Natural killer cell (primary cell): ENCODE measurements at regions not wholly inside any gene's neighbourhood (a gene's known extent, or its start where the extent isn't known, plus 50 kb on each side); places are given as distances from the start of the nearest gene placed in this dataset.
"Not testable (repeated sequence)": the region's sequence is repeated elsewhere in the genome, so short reads cannot be mapped to it uniquely, and the experiment has no call there.

Experiments
- ATAC-seq, 3 donors: fragments of 150-1000 bp in 2 of 3; fragments of 200-7000 bp in 1 of 3; cut with Tn5 transposase; 1 replicate in 1 of 3; 2 replicates in 2 of 3; pipeline ENCODE4 v1.10.0; 2021; ENCODE audit warnings: mild to moderate bottlenecking in 2 of 3, moderate library complexity in 2 of 3
- DNase-seq, 2 donors: peaks; one replicate each; pipeline versions ENCODE4 v3.0.0 to v3.0.0-alpha.2; 2013 to 2021; ENCODE audit warnings: mixed read lengths in 1 of 2
- H3K27ac ChIP-seq: one replicate; pipeline ENCODE4 v1.5.1; 2013; ENCODE audit warnings: mild to moderate bottlenecking, low read length
- H3K27me3 ChIP-seq: one replicate; pipeline ENCODE4 v1.6.1; 2013; ENCODE audit warnings: low read length; ENCODE audit not compliant: control insufficient read depth, insufficient read depth
- H3K36me3 ChIP-seq: one replicate; pipeline ENCODE4 v1.6.1; 2013; ENCODE audit warnings: low read length; ENCODE audit not compliant: control insufficient read depth, insufficient read depth
- H3K4me1 ChIP-seq: one replicate; pipeline ENCODE4 v1.6.1; 2013; ENCODE audit warnings: low read length; ENCODE audit not compliant: control insufficient read depth, insufficient read depth
- H3K4me3 ChIP-seq: one replicate; pipeline ENCODE4 v1.5.1; 2013; ENCODE audit warnings: low read length
- H3K9me3 ChIP-seq: one replicate; pipeline ENCODE4 v1.6.1; 2013; ENCODE audit warnings: low read length; ENCODE audit not compliant: control insufficient read depth, insufficient read depth
- H3K27ac Mint-ChIP-seq, 2 donors: one replicate each; pipeline ENCODE4 v1.8.0; 2022; ENCODE audit warnings: mild to moderate bottlenecking in 2 of 2, mixed read lengths in 2 of 2, moderate library complexity in 1 of 2
- H3K27me3 Mint-ChIP-seq, 2 donors: one replicate each; pipeline ENCODE4 v1.8.0; 2022; ENCODE audit warnings: low read depth in 2 of 2, mixed read lengths in 2 of 2
- H3K36me3 Mint-ChIP-seq: one replicate; pipeline ENCODE4 v1.8.0; 2022; ENCODE audit warnings: mixed read lengths
- H3K4me1 Mint-ChIP-seq, 2 donors: one replicate each; pipeline ENCODE4 v1.8.0; 2022; ENCODE audit warnings: mixed read lengths in 2 of 2
- H3K4me3 Mint-ChIP-seq: one replicate; pipeline ENCODE4 v1.8.0; 2022; ENCODE audit warnings: mild to moderate bottlenecking, moderate library complexity, mixed read lengths
- H3K9me3 Mint-ChIP-seq, 2 donors: one replicate each; pipeline ENCODE4 v1.8.0; 2022; ENCODE audit warnings: mixed read lengths in 2 of 2
- WGBS: methylation state at CpG from one replicate; pipeline ENCODE4 v1.1.7; 2013; ENCODE audit warnings: missing lambda C conversion rate; ENCODE audit not compliant: insufficient coverage; 5-methylcytosine and 5-hydroxymethylcytosine counted together
- intact Hi-C: fragments of 100-400 bp; cut with micrococcal nuclease; formaldehyde crosslinking; loops from one replicate; pipeline ENCODE4 v1.14.2; 2022
- TF ChIP-seq, protein P1 (sequence below): fragments of 200-600 bp; IDR thresholded peaks from one replicate; pipeline ENCODE4 v1.8.0; 2022; ENCODE audit warnings: antibody characterized with exemption

GRCh38 chr6:94902974-94903628 is 674.2 kb upstream of the MANEA start:
- H3K36me3 Mint-ChIP-seq = peaks cover 16% of the 10 kb centered on the region

GRCh38 chr6:94899191-94899590 is 678.1 kb upstream of the MANEA start:
- Mint-ChIP-seq H3K36me3 (peaks cover 6% of the 10 kb centered on the region), H3K27me3 (no peaks in the 10 kb centered on the region), H3K9me3 (peaks cover 7 to 11% of the 10 kb centered on the region in 2 donors), H3K27ac (no peak overlapping the region), H3K4me1 (no peaks in the 10 kb centered on the region), H3K4me3 (no peak overlapping the region)
- H3K9me3 ChIP-seq = peaks cover 7% of the 10 kb centered on the region
- ATAC-seq (no peak), DNase-seq (no peak)
- intact Hi-C loops = no loop called here
- H3K4me1 ChIP-seq = no peaks in the 10 kb centered on the region
- H3K27ac ChIP-seq = no peak overlapping the region
- 60% methylated on average over 1 of the region's 2 CpGs for WGBS
- TF ChIP-seq, protein P1, sequence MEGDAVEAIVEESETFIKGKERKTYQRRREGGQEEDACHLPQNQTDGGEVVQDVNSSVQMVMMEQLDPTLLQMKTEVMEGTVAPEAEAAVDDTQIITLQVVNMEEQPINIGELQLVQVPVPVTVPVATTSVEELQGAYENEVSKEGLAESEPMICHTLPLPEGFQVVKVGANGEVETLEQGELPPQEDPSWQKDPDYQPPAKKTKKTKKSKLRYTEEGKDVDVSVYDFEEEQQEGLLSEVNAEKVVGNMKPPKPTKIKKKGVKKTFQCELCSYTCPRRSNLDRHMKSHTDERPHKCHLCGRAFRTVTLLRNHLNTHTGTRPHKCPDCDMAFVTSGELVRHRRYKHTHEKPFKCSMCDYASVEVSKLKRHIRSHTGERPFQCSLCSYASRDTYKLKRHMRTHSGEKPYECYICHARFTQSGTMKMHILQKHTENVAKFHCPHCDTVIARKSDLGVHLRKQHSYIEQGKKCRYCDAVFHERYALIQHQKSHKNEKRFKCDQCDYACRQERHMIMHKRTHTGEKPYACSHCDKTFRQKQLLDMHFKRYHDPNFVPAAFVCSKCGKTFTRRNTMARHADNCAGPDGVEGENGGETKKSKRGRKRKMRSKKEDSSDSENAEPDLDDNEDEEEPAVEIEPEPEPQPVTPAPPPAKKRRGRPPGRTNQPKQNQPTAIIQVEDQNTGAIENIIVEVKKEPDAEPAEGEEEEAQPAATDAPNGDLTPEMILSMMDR = no peak
- no peak overlapping the region for H3K4me3 ChIP-seq
- H3K36me3 ChIP-seq = no peaks in the 10 kb centered on the region
- no peaks in the 10 kb centered on the region for H3K27me3 ChIP-seq

More at GRCh38 chr6:94902974-94903628, 674.2 kb upstream of the MANEA start:
- ATAC-seq (no peak), DNase-seq (no peak)
- H3K4me1 ChIP-seq = no peaks in the 10 kb centered on the region
- H3K4me3 ChIP-seq = no peak overlapping the region
- Mint-ChIP-seq H3K9me3 (peaks cover 16 to 18% of the 10 kb centered on the region in 2 donors), H3K27ac (no peak overlapping the region), H3K27me3 (no peaks in the 10 kb centered on the region), H3K4me3 (no peak overlapping the region), H3K4me1 (no peaks in the 10 kb centered on the region)
- H3K36me3 ChIP-seq = no peaks in the 10 kb centered on the region
- peaks cover 7% of the 10 kb centered on the region for H3K9me3 ChIP-seq
- H3K27ac ChIP-seq = no peak overlapping the region
- WGBS = 82% methylated on average over 1 of the region's 1 CpG
- H3K27me3 ChIP-seq = no peaks in the 10 kb centered on the region
- intact Hi-C loops = no loop called here
- TF ChIP-seq, protein P1 = no peak

GRCh38 chr6:94894300-94894699 is 683.0 kb upstream of the MANEA start:
- H3K9me3 ChIP-seq = peaks cover 2% of the 10 kb centered on the region
- H3K27ac ChIP-seq = no peak overlapping the region
- peaks cover 3% of the 10 kb centered on the region in 2 donors for H3K9me3 Mint-ChIP-seq
- H3K36me3 ChIP-seq = no peaks in the 10 kb centered on the region
- TF ChIP-seq, protein P1 = no peak
- no peaks in the 10 kb centered on the region for H3K4me1 Mint-ChIP-seq
- no peaks in the 10 kb centered on the region for H3K27me3 ChIP-seq
- DNase-seq (no peak), ATAC-seq (no peak)
- H3K4me3 ChIP-seq = no peak overlapping the region
- no peak overlapping the region for H3K27ac Mint-ChIP-seq
- H3K4me1 ChIP-seq = no peaks in the 10 kb centered on the region
- H3K36me3 Mint-ChIP-seq = no peaks in the 10 kb centered on the region
- no peak overlapping the region for H3K4me3 Mint-ChIP-seq
- intact Hi-C loops = no loop called here
- 61% methylated on average over 3 of the region's 3 CpGs for WGBS
- no peaks in the 10 kb centered on the region for H3K27me3 Mint-ChIP-seq

GRCh38 chr6:94893327-94893726 is 684.0 kb upstream of the MANEA start:
- ATAC-seq = no peak
- no peaks in the 10 kb centered on the region for H3K27me3 Mint-ChIP-seq
- Histone ChIP-seq H3K27ac (no peak overlapping the region), H3K27me3 (no peaks in the 10 kb centered on the region), H3K9me3 (peaks cover 3% of the 10 kb centered on the region), H3K4me1 (no peaks in the 10 kb centered on the region), H3K4me3 (no peak overlapping the region), H3K36me3 (no peaks in the 10 kb centered on the region)
- no peak for DNase-seq
- TF ChIP-seq, protein P1 = no peak
- no peak overlapping the region for H3K27ac Mint-ChIP-seq
- peaks cover 3% of the 10 kb centered on the region in 2 donors for H3K9me3 Mint-ChIP-seq
- intact Hi-C loops = no loop called here
- no peaks in the 10 kb centered on the region for H3K36me3 Mint-ChIP-seq
- no peak overlapping the region for H3K4me3 Mint-ChIP-seq
- WGBS = 86% methylated on average over 1 of the region's 2 CpGs
- H3K4me1 Mint-ChIP-seq = no peaks in the 10 kb centered on the region

- H3K4me1 ChIP-seq, H3K9me3 ChIP-seq, H3K27me3 ChIP-seq, H3K36me3 Mint-ChIP-seq, H3K4me1 Mint-ChIP-seq, H3K27ac ChIP-seq, H3K36me3 ChIP-seq, ATAC-seq, intact Hi-C loops, DNase-seq, H3K27me3 Mint-ChIP-seq, H3K27ac Mint-ChIP-seq, H3K4me3 Mint-ChIP-seq, H3K4me3 ChIP-seq: not testable (repeated sequence)
- peaks cover 10 to 15% of the 10 kb centered on the region in 2 donors for H3K9me3 Mint-ChIP-seq
- WGBS = 93% methylated on average over 5 of the region's 5 CpGs
These were observed 703.5 kb upstream of the MANEA start for GRCh38 chr6:94873819-94874218.
